Psoas muscle (tissue), 7 donors: ENCODE measurements at regions not wholly inside any gene's neighbourhood (a gene's known extent, or its start where the extent isn't known, plus 50 kb on each side); places are given as distances from the start of the nearest gene placed in this dataset.

Source experiments
- ATAC-seq, 4 donors: fragments of 200-7000 bp; cut with Tn5 transposase; one replicate each; pipeline ENCODE4 v1.9.1; 2020; ENCODE audit warnings: moderate library complexity in 3 of 4, mild to moderate bottlenecking in 2 of 4
- DNase-seq, 2 donors: peaks; one replicate each; pipeline ENCODE4 v3.0.0-alpha.2; 2020
- H3K27ac ChIP-seq: fragments of 200-600 bp; one replicate; pipeline ENCODE4 v1.8.0; 2022
- H3K27me3 ChIP-seq, 3 donors: fragments of 200-600 bp in 1 of 3; one replicate each; pipeline versions ENCODE4 v1.6.1 to v1.8.0; 2013 to 2022; ENCODE audit warnings: low read length in 2 of 3, mild to moderate bottlenecking in 2 of 3, moderate library complexity in 1 of 3; ENCODE audit not compliant: insufficient read depth in 3 of 3
- H3K36me3 ChIP-seq, 2 donors: fragments of 200-600 bp in 1 of 2; one replicate each; pipeline versions ENCODE4 v1.6.1 to v1.8.0; 2013 to 2022; ENCODE audit warnings: low read depth in 1 of 2, mild to moderate bottlenecking in 1 of 2, moderate library complexity in 1 of 2; ENCODE audit not compliant: insufficient read depth in 1 of 2
- H3K4me1 ChIP-seq: fragments of 200-600 bp; one replicate; pipeline ENCODE4 v1.8.0; 2022
- H3K4me3 ChIP-seq: fragments of 200-600 bp; one replicate; pipeline ENCODE4 v1.8.0; 2022; ENCODE audit warnings: mild to moderate bottlenecking
- H3K9me3 ChIP-seq: fragments of 200-600 bp; one replicate; pipeline ENCODE4 v1.8.0; 2022
- CTCF ChIP-seq: fragments of 200-600 bp; IDR thresholded peaks from one replicate; pipeline ENCODE4 v1.8.0; 2022; ENCODE audit warnings: antibody characterized with exemption
- WGBS, 3 donors: extraction: QIAGEN DNeasy Blood & Tissue Kit; methylation state at CpG; one replicate each; pipeline versions ENCODE4 v1.1.6 to v1.1.7; 2013; 5-methylcytosine and 5-hydroxymethylcytosine counted together
- intact Hi-C, 2 donors: fragments of 100-400 bp; cut with DNase I; formaldehyde crosslinking; loops; one replicate each; pipeline versions ENCODE4 v1.11.0 to v1.14.2; 2022
- donor health status: healthy with polysubstance abuse.
- donor health status: DM: no; HTN: no; CAD: no; lungs with moderate emphysema.
- donor health status: Bipolar disorder and iron deficiency.
- donor health status: healthy.
- donor health status: DM: yes; HTN: yes; CAD: no.
- donor health status: DM: no; HTN: no; CAD: no.
- donor health status: DM: yes; HTN: yes; CAD: no.

- intact Hi-C loops = no loop called here
- no peaks in the 10 kb centered on the region for H3K9me3 ChIP-seq
- no peak overlapping the region for H3K27ac ChIP-seq
- no peak for TF ChIP-seq CTCF
- no peak overlapping the region for H3K4me3 ChIP-seq
- WGBS, 3 donors = 69 to 74% (median 71%) methylated on average over 2 of the region's 2 CpGs
- no peaks in the 10 kb centered on the region for H3K27me3 ChIP-seq
- DNase-seq (no peak), ATAC-seq (no peak)
- H3K4me1 ChIP-seq = no peaks in the 10 kb centered on the region
- no peaks in the 10 kb centered on the region for H3K36me3 ChIP-seq
These were observed 678.7 kb downstream of the EPHA4 start for GRCh38 chr2:220893411-220893810.

- intact Hi-C loops = no loop called here
- H3K9me3 ChIP-seq = no peaks in the 10 kb centered on the region
- H3K4me3 ChIP-seq = no peak overlapping the region
- H3K27me3 ChIP-seq = no peaks in the 10 kb centered on the region
- no peaks in the 10 kb centered on the region for H3K4me1 ChIP-seq
- no peak for DNase-seq
- ATAC-seq = no peak
- WGBS, 3 donors = 38 to 68% (median 65%) methylated on average over 1 of the region's 1 CpG
- H3K27ac ChIP-seq = no peak overlapping the region
- H3K36me3 ChIP-seq = no peaks in the 10 kb centered on the region
- no peak for TF ChIP-seq CTCF
These were observed 678.0 kb downstream of the EPHA4 start for GRCh38 chr2:220894069-220894468.

GRCh38 chr2:220899492-220899891, 672.6 kb downstream of the EPHA4 start:
- H3K9me3 ChIP-seq = no peaks in the 10 kb centered on the region
- TF ChIP-seq CTCF = no peak
- intact Hi-C loops = no loop called here
- no peaks in the 10 kb centered on the region for H3K4me1 ChIP-seq
- H3K4me3 ChIP-seq = no peak overlapping the region
- ATAC-seq = no peak
- WGBS, 3 donors = 99 to 100% (median 100%) methylated on average over 1 of the region's 1 CpG
- DNase-seq = no peak
- no peaks in the 10 kb centered on the region for H3K36me3 ChIP-seq
- no peak overlapping the region for H3K27ac ChIP-seq
- no peaks in the 10 kb centered on the region for H3K27me3 ChIP-seq

GRCh38 chr2:220904015-220904414, 668.1 kb downstream of the EPHA4 start:
- TF ChIP-seq CTCF = no peak
- ATAC-seq (no peak), DNase-seq (no peak)
- Histone ChIP-seq H3K9me3 (no peaks in the 10 kb centered on the region), H3K27me3 (no peaks in the 10 kb centered on the region), H3K36me3 (no peaks in the 10 kb centered on the region), H3K4me3 (no peak overlapping the region), H3K27ac (no peak overlapping the region), H3K4me1 (peaks cover 6% of the 10 kb centered on the region)
- intact Hi-C loops = no loop called here
- 93 to 99% (median 97%) methylated on average over 2 of the region's 2 CpGs for WGBS, 3 donors

GRCh38 chr2:220913384-220913783, 658.7 kb downstream of the EPHA4 start:
- H3K27ac ChIP-seq = no peak overlapping the region
- intact Hi-C loops = no loop called here
- H3K9me3 ChIP-seq = no peaks in the 10 kb centered on the region
- H3K4me3 ChIP-seq = no peak overlapping the region
- no peaks in the 10 kb centered on the region for H3K4me1 ChIP-seq
- H3K36me3 ChIP-seq = no peaks in the 10 kb centered on the region
- DNase-seq (no peak), ATAC-seq (no peak)
- H3K27me3 ChIP-seq = no peaks in the 10 kb centered on the region
- no peak for TF ChIP-seq CTCF
